ENCODE measurements at regions not wholly inside any gene's neighbourhood (a gene's known extent, or its start where the extent isn't known, plus 50 kb on each side); places are given as distances from the start of the nearest gene placed in this dataset.

- Histone ChIP-seq H3K79me2 (replicated peaks; ENCODE audit: insufficient read depth, low read length) (no peaks in the 10 kb centered on the region), H3K27me3 (ENCODE audit: insufficient read depth, low read depth, low read length) (no peaks in the 10 kb centered on the region), H3K9me3 (ENCODE audit: low read length) (no peaks in the 10 kb centered on the region), H3K27ac (ENCODE audit: low read length) (no peak overlapping the region), H3K4me2 (ENCODE audit: low read length) (no peak overlapping the region), H3K36me3 (ENCODE audit: insufficient read depth, low read length) (no peaks in the 10 kb centered on the region), H3K9ac (ENCODE audit: low read length) (no peak overlapping the region), H3F3A (ENCODE audit: insufficient read depth, low read length, poor library complexity, severe bottlenecking) (no peaks in the 10 kb centered on the region), H4K20me1 (ENCODE audit: insufficient read depth) (no peaks in the 10 kb centered on the region), H2AFZ (ENCODE audit: low read depth, low read length) (no peak overlapping the region), H3K4me3 (ENCODE audit: low read length) (no peak overlapping the region), H3K9me2 (ENCODE audit: insufficient read depth, low read length) (no peaks in the 10 kb centered on the region)
- TF ChIP-seq CTCF (IDR thresholded peaks at IDR 0.05; ENCODE audit: poor library complexity, severe bottlenecking) = no peak
- TF ChIP-seq MXI1 (conservative IDR thresholded peaks at IDR 0.05; ENCODE audit: poor library complexity, severe bottlenecking) = no peak
- no peak for TF ChIP-seq REST (IDR thresholded peaks at IDR 0.05; ENCODE audit: borderline replicate concordance)
- TF ChIP-seq EP300 (conservative IDR thresholded peaks at IDR 0.05; ENCODE audit: poor library complexity, severe bottlenecking) = no peak
- TF ChIP-seq SMC3 (conservative IDR thresholded peaks at IDR 0.05; ENCODE audit: poor library complexity) = no peak
- TF ChIP-seq RAD21 (conservative IDR thresholded peaks at IDR 0.05) = no peak
- TF ChIP-seq POLR2AphosphoS5 (IDR thresholded peaks at IDR 0.05) = no peak
Measured at GRCh38 chr10:107422681-107423080, 258.2 kb upstream of the SORCS1 start.

GRCh38 chr10:107420196-107420595, 255.7 kb upstream of the SORCS1 start:
- Histone ChIP-seq H3K36me3 (ENCODE audit: insufficient read depth, low read length) (no peaks in the 10 kb centered on the region), H3F3A (ENCODE audit: insufficient read depth, low read length, poor library complexity, severe bottlenecking) (no peaks in the 10 kb centered on the region), H3K27ac (ENCODE audit: low read length) (no peak overlapping the region), H3K9me3 (ENCODE audit: low read length) (no peaks in the 10 kb centered on the region), H2AFZ (ENCODE audit: low read depth, low read length) (no peak overlapping the region), H3K4me3 (ENCODE audit: low read length) (no peak overlapping the region), H3K9ac (ENCODE audit: low read length) (no peak overlapping the region), H3K79me2 (replicated peaks; ENCODE audit: insufficient read depth, low read length) (no peaks in the 10 kb centered on the region), H3K9me2 (ENCODE audit: insufficient read depth, low read length) (no peaks in the 10 kb centered on the region), H3K27me3 (ENCODE audit: insufficient read depth, low read depth, low read length) (no peaks in the 10 kb centered on the region), H4K20me1 (ENCODE audit: insufficient read depth) (no peaks in the 10 kb centered on the region), H3K4me2 (ENCODE audit: low read length) (no peak overlapping the region)
- no peak for TF ChIP-seq POLR2AphosphoS5 (IDR thresholded peaks at IDR 0.05)
- no peak for TF ChIP-seq RAD21 (conservative IDR thresholded peaks at IDR 0.05)
- no peak for TF ChIP-seq CTCF (IDR thresholded peaks at IDR 0.05; ENCODE audit: poor library complexity, severe bottlenecking)
- TF ChIP-seq EP300 (conservative IDR thresholded peaks at IDR 0.05; ENCODE audit: poor library complexity, severe bottlenecking) = no peak
- no peak for TF ChIP-seq TAF1 (IDR thresholded peaks at IDR 0.05; ENCODE audit: low read depth)
- no peak for TF ChIP-seq MXI1 (conservative IDR thresholded peaks at IDR 0.05; ENCODE audit: poor library complexity, severe bottlenecking)
- TF ChIP-seq SMC3 (conservative IDR thresholded peaks at IDR 0.05; ENCODE audit: poor library complexity) = no peak
- TF ChIP-seq EZH2 (IDR thresholded peaks at IDR 0.05; ENCODE audit: borderline replicate concordance, insufficient read depth, low read length, poor library complexity, severe bottlenecking) = no peak
- no peak for TF ChIP-seq REST (IDR thresholded peaks at IDR 0.05; ENCODE audit: borderline replicate concordance)
